ENCODE measurements at regions not wholly inside any gene's neighbourhood (a gene's known extent, or its start where the extent isn't known, plus 50 kb on each side); places are given as distances from the start of the nearest gene placed in this dataset.

GRCh38 chr16:60582528-60582927 is 1453.7 kb downstream of the CDH8 start:
- no peak for DNase-seq (ENCODE audit: low spot score)

- no peak for DNase-seq (ENCODE audit: low spot score)
These were observed 1469.3 kb downstream of the CDH8 start for GRCh38 chr16:60566901-60567300.

DNA sequence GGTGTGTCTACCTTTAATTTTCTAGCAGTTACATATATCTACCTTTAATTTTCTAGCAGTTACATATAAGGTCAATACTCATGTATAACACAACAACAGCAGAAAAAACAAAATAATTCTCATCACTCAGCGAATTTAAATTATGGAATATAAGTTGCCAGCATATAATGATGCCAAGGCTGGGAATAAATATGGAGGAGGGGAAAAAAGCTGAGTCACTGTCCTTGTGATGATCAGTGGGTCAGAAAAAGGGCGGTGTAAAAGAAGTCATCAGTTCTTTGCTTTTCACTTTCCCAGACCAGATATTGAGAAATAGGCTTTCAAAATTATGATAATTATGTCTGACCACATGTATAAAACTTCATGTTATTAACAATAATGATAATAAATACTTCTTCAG is 1471.7 kb downstream of the CDH8 start:
- DNase-seq (ENCODE audit: low spot score) = no peak

DNA sequence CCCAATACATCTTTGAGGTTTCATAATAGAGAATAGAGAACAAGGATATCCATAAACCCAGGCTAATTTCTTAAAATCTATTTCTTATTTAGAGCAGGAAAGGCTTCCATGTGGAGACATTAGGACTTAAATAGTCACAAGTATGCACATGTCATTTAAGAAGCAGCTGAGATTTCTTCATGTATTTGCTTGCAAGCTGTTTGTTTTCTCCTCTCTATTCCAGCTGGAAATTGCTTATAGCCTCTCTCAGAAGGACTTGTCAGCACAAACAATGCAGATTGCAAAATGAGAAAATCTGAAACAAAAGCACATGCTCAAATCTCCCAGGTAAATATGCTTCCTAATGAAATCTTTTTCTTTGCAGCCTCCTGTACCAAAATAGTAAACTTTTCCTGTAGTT is 1473.1 kb downstream of the CDH8 start:
- no peak for DNase-seq (ENCODE audit: low spot score)

DNA sequence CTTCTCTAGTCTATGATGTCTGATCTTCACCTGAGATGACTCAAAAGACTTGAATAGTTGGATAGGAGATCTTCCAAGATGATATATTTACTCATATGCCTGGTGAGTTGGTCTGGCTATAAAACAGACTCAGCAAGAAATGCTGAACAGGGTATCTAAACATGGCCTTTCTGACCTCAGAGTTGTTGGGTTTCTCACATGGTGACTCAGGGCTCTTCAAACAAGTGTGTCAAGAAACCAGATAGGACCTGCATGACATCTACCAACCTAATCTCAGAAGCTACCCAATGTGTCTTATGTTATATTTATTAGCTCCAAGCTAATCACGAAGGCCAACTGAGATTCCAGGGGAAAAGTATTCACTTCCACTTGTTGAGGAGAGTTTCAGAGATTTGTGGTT is 1477.3 kb downstream of the CDH8 start:
- DNase-seq (ENCODE audit: low spot score) = no peak

- DNase-seq (ENCODE audit: low spot score) = no peak
These were observed 1483.0 kb downstream of the CDH8 start for GRCh38 chr16:60553090-60553757.

- no peak for DNase-seq (ENCODE audit: low spot score)
These were observed 1494.7 kb downstream of the CDH8 start for GRCh38 chr16:60541535-60541934.

DNA sequence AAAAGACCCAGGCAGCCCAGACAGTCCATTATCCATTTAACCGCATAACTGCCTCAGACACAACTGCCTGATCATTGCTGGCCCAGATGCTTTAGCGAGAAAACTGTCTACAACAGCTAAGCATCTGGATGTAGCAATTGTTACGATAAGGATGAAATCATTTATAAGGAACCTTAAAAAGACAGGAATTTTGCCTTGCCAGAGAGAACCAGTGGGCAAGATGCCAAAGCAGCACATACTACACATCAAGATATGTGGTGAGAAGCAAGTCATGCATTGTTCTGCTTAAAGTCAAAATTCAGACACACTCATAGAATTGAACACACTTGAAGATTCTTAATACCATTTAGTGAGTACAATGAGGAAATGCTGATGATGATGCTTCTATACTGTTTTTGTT is 1525.3 kb downstream of the CDH8 start:
- DNase-seq (ENCODE audit: low spot score) = no peak

- DNase-seq (ENCODE audit: low spot score) = no peak
These were observed 1526.0 kb downstream of the CDH8 start for GRCh38 chr16:60510208-60510607.

GRCh38 chr16:60491273-60491672 is 1545.0 kb downstream of the CDH8 start:
- no peak for DNase-seq (ENCODE audit: low spot score)

GRCh38 chr16:60485872-60486489 is 1550.3 kb downstream of the CDH8 start:
- DNase-seq (ENCODE audit: low spot score) = no peak

- DNase-seq (ENCODE audit: low spot score) = no peak
These were observed 1551.3 kb downstream of the CDH8 start for GRCh38 chr16:60484901-60485300.

DNA sequence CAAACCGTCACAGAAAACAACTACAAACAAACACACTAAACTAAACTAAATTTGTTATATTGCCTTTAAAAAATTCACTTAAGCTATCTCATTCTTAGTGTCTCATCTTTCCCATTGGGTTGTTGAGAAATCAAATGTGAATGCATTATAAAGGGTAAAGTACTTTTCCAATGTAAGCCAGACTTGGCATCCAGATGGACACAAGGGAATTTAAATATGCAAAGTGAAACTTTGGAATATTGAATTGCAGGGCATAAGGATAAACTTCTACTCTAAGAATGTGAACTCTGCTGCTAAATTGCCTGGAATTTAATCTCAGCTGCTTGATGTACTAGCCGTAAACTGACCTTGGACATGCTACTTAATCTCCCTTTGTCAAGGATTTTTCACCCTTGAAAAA is 1554.6 kb downstream of the CDH8 start:
- no peak for DNase-seq (ENCODE audit: low spot score)

DNA sequence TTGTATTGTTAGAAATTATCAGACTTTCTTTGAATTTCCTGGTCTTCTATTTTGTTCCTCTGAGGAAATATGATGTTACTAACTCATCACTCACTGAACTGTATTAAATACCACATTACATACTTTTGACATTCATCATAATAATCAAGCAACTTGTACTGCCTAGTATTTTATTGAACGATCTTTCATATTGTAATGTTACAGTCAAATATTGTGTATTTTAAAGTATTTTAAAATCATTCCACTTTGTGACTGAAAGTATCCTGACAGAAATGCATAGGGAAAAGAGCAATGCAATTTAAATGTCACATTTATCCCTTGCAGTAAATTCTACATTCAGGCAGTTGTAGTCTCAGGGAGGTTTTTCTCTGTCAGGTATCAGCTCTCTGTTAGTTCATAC is 1557.4 kb downstream of the CDH8 start:
- no peak for DNase-seq (ENCODE audit: low spot score)

DNA sequence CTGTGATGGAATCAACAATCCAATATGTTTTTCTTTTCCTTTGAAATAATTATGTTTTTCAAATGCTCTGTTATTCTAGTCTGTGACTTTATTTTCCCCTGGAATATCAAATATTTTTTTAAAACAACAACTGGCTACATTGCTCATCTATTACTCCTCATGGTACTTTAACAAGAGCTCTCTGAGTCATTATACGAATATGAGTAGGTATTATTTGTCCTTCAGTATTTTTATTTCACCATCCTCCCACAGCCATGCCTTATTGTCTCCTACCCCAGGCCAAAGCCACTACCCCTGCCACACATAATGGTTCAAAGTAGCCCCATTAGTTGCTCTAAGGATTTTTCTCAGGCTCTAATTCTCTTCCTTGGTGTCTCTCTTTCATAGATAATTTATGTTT is 1572.3 kb downstream of the CDH8 start:
- DNase-seq (ENCODE audit: low spot score) = no peak

DNA sequence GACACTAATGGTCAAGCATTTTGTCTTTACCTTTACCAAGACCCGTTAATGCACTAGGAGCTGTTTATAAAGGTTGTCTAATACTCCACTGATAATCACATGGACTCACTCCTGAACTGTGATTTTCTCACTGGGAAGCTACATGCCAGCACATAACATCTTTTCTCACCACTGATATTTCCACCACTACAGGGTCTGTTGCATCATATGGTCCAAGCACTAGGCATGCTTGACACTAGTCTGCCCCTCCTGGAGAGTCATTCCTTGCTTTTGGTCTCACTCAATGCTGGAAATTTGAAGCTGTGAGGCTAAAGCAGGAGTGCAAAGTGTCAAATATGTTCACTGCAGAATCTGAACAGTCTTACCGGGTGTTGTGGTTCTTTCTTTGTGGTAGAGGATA is 1576.8 kb downstream of the CDH8 start:
- no peak for DNase-seq (ENCODE audit: low spot score)

DNA sequence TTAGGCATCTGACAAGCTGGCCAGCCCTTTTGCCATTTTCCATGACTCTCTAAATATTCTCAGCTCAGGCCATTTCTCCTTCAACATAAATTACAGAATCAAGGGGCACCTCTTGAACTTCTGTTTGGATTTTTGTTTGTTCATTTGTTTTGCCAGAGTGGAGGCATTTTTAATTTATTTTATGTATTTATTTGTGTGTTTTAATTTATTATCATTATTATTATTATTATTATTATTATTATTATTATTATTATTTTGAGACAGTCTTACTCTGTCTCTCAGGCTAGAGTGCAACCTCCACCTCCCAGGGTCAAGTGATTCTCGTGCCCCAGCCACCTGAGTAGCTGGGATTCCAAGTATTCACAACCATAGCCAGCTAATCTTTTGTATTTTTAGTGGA is 1578.0 kb downstream of the CDH8 start:
- no peak for DNase-seq (ENCODE audit: low spot score)

DNA sequence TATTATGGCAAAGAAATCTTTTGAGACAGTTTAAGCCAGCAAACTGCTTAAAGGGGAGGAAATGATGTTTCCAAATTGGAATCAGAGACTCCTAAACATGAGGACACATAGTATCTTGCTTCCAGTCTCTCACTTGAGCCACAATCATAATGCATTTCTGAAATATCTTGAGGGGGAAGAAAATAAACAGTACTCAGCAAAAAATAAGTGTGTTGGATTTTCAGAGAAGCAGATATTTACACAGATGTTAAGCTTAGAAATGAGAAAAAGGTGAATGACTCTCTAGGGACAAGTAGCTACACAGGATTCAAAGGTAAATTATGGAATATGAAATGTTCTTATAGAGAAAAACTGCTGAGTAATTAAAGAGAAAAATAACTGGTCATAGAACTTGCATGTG is 1583.6 kb downstream of the CDH8 start:
- no peak for DNase-seq (ENCODE audit: low spot score)

DNA sequence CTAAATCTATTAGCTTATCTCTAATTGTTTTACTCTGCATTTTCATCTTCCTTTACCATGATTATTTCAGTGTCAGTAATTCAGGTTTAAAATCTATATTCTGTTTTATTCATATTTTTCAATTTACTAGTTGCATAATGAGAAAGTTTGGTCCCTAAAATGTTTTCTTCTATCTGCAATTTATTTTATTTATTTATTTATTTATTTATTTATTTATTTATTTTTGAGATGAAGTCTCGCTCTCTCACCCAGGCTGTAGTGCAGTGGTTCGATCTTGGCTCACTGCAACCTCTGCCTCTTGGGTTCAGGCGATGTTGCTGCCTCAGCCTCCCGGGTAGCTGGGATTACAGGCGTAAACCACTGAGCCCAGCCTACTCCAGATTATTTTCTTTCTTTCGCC is 1597.3 kb downstream of the CDH8 start:
- no peak for DNase-seq (ENCODE audit: low spot score)

GRCh38 chr16:60432472-60432871 is 1603.8 kb downstream of the CDH8 start:
- no peak for DNase-seq (ENCODE audit: low spot score)

- no peak for DNase-seq (ENCODE audit: low spot score)
These were observed 1616.4 kb downstream of the CDH8 start for GRCh38 chr16:60419859-60420258.

GRCh38 chr16:60414613-60415012 is 1621.6 kb downstream of the CDH8 start:
- no peak for DNase-seq (ENCODE audit: low spot score)

- DNase-seq (ENCODE audit: low spot score) = no peak
These were observed 1622.3 kb downstream of the CDH8 start for GRCh38 chr16:60413969-60414368.

GRCh38 chr16:60407606-60408005 is 1628.6 kb downstream of the CDH8 start:
- DNase-seq (ENCODE audit: low spot score) = no peak

Data from mesenteric fat pad (tissue), 1 donor.